Activated CD4-positive, alpha-beta T cell treated with anti-CD3 and anti-CD28 coated beads, Interleukin-2, amount 10 ng/mL, durations not matched to agents 24 days and 14 days (primary cell): ENCODE measurements at regions not wholly inside any gene's neighbourhood (a gene's known extent, or its start where the extent isn't known, plus 50 kb on each side); places are given as distances from the start of the nearest gene placed in this dataset.
A peak's percentile ranks its signal among the peaks of the same experiment; 100 is the strongest.
"Not testable (repeated sequence)": the region's sequence is repeated elsewhere in the genome, so short reads cannot be mapped to it uniquely, and the experiment has no call there.

ENCODE experiments used
- DNase-seq: peaks from one replicate; pipeline ENCODE4 v3.0.0; 2022
- H3K27ac Mint-ChIP-seq: one replicate; pipeline ENCODE4 v1.8.0; 2022; ENCODE audit warnings: mild to moderate bottlenecking, mixed read lengths
- H3K27me3 Mint-ChIP-seq: one replicate; pipeline ENCODE4 v1.8.0; 2022; ENCODE audit warnings: mixed read lengths
- H3K36me3 Mint-ChIP-seq: one replicate; pipeline ENCODE4 v1.8.0; 2022; ENCODE audit warnings: low read depth, mild to moderate bottlenecking, mixed read lengths
- H3K4me1 Mint-ChIP-seq: one replicate; pipeline ENCODE4 v1.8.0; 2021; ENCODE audit warnings: mixed read lengths
- H3K4me3 Mint-ChIP-seq: one replicate; pipeline ENCODE4 v1.8.0; 2022; ENCODE audit warnings: mild to moderate bottlenecking, moderate library complexity, mixed read lengths
- H3K9me3 Mint-ChIP-seq: one replicate; pipeline ENCODE4 v1.8.0; 2021; ENCODE audit warnings: mixed read lengths
- intact Hi-C: fragments of 100-400 bp; cut with micrococcal nuclease; formaldehyde crosslinking; loops from one replicate; pipeline ENCODE4 v1.15.1; 2023

DNA sequence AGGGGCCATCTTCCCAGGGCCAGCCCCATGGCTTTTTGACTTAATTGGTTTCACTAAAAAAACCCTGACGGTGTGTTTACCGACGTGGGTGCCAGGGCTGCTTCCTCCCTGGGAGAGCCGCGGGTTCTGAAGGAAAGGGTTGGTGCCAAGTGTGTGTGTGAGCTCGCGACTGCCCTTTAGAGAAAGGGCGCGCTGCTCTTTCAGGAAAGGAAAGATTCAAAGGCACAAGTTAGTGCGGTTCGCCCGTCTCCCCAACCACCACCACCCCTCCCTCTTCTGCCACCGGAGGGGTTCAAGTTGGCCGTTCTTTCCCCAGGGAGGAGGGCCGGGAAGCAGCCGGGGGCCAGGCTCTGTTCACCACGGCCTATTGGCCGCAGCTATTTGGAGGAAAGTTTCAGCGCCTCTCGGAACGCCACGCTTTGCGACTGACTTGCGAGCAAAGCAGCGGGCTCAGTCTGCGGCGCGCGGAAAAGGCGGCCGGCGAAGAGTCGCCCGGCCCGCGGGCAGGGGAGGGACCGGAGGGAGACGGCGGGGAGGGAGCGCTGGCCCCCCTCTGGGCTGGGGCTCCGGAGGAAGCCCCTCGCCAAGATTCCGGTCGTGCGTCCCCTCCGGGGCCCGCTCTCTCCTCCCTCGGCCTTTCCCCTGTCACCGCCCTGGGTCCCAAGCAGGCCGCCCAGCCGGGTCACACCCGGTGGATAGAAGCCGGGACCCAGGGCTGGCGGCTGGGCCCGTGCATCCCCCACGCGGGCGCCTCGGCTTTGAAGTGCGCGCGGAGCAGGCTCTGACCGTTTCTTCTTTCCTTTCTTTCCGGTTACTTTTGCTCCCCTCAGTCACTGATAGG, 165.9 kb upstream of the PPP1R3A start:
- Mint-ChIP-seq H3K36me3 (no peaks in the 10 kb centered on the region), H3K9me3 (peaks cover 4% of the 10 kb centered on the region), H3K4me1 (peaks cover 34% of the 10 kb centered on the region), H3K27ac (peak overlapping the region; percentile 69), H3K4me3 (peak overlapping the region; percentile 87), H3K27me3 (peaks cover 80% of the 10 kb centered on the region)
- peak; percentile 68 for DNase-seq
- intact Hi-C loops: loop anchor here (5.0 to 10.0 kb wide), 5 partner anchors 330 to 1828 kb away; partner anchors contain the start of gene FOXP2

DNA sequence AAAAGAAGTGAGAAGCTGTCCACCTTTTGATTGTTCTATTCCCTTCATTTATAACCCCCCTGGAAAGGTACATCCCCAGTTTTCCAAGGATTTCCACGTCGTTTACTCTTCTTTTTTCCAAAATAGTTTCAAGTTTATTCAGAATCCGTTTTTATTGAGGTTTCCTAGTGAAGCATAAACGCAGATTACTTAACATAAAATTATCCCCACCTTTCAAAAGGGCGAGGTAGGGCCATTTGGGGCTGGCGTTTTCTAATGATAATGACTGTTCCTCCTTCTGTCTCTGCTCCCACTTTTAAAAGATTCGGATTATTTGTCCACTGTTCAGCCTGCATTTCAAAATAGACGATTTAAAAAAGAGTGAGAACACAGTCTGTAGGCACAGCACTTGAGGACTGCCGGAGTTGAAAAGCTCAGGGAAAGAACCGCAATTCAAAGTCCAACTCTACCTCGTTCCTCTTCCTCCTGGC, 165.2 kb upstream of the PPP1R3A start:
- DNase-seq: no peak
- H3K27ac Mint-ChIP-seq: no peak overlapping the region
- intact Hi-C loops: loop anchor here (5.0 to 10.0 kb wide), 5 partner anchors 331 to 1828 kb away; partner anchors contain the start of gene FOXP2

DNA sequence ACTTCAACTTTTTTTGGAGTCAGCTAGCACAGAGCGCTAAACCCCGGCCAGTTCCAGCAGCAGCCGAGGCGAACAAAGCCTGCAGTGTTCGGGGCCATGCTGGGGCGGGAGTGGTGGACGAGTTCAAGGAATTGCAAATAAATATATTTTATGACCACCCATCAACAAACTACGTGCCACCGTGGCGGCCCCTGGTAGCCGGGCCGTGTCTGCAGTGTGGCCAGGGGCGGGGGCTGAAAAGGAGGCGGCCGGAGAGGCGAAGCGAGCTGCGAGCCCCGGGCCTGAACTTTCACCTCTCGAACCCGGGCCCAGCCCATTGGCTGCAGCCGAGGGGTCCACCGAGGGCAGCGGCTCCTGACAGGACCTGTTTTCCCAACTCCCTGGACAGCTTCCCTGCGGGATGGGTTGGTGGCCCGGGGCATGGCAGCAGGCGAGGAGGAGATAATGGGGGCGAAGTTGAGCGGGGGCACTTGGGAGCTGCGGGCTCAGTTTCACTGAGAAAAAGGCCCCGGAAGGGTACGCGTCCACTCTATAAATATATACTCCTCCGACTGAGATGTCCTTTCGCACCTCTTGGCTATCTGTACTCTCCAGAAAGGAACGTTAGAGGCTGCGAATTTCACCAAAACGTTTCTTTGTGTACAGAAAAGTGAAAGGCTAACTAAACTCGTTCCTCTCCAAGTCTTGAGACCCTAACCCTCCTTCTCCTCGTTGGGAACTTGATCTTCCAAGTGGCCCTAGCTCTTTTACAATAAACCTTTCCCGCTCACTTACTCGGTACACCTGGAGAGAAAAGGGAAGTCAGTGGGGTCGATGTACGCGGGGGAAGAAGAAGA, 164.6 kb upstream of the PPP1R3A start:
- peaks cover 77% of the 10 kb centered on the region for H3K27me3 Mint-ChIP-seq
- peak; percentile 56 for DNase-seq
- H3K9me3 Mint-ChIP-seq: peaks cover 4% of the 10 kb centered on the region
- H3K27ac Mint-ChIP-seq: peak overlapping the region; percentile 37
- intact Hi-C loops: loop anchor here (5.0 to 10.0 kb wide), 5 partner anchors 331 to 1829 kb away; partner anchors contain the start of gene FOXP2
- H3K4me1 Mint-ChIP-seq: peaks cover 34% of the 10 kb centered on the region
- peak overlapping the region; percentile 28 for H3K4me3 Mint-ChIP-seq
- H3K36me3 Mint-ChIP-seq: no peaks in the 10 kb centered on the region

More for the DNA sequence above, 165.2 kb upstream of the PPP1R3A start:
- Mint-ChIP-seq H3K36me3 (no peaks in the 10 kb centered on the region), H3K9me3 (peaks cover 4% of the 10 kb centered on the region), H3K4me1 (peaks cover 34% of the 10 kb centered on the region), H3K27me3 (peaks cover 81% of the 10 kb centered on the region), H3K4me3 (peak overlapping the region; percentile 73)

GRCh38 chr7:114082642-114083165, 163.9 kb upstream of the PPP1R3A start:
- H3K27me3 Mint-ChIP-seq: peaks cover 73% of the 10 kb centered on the region
- peaks cover 4% of the 10 kb centered on the region for H3K9me3 Mint-ChIP-seq
- peaks cover 33% of the 10 kb centered on the region for H3K4me1 Mint-ChIP-seq
- no peak overlapping the region for H3K27ac Mint-ChIP-seq
- peak; percentile 61 for DNase-seq
- H3K36me3 Mint-ChIP-seq: no peaks in the 10 kb centered on the region
- intact Hi-C loops: loop anchor here (5.0 to 10.0 kb wide), 5 partner anchors 332 to 1830 kb away; partner anchors contain the start of gene FOXP2
- peak overlapping the region; percentile 34 for H3K4me3 Mint-ChIP-seq

- peaks cover 67% of the 10 kb centered on the region for H3K27me3 Mint-ChIP-seq
- H3K4me3 Mint-ChIP-seq: no peak overlapping the region
- H3K4me1 Mint-ChIP-seq: peaks cover 29% of the 10 kb centered on the region
- peak; percentile 66 for DNase-seq
- no peak overlapping the region for H3K27ac Mint-ChIP-seq
- H3K36me3 Mint-ChIP-seq: no peaks in the 10 kb centered on the region
- intact Hi-C loops: loop anchor here (5.0 to 10.0 kb wide), 5 partner anchors 333 to 1830 kb away; partner anchors contain the start of gene FOXP2
- peaks cover 4% of the 10 kb centered on the region for H3K9me3 Mint-ChIP-seq
Measured at GRCh38 chr7:114081606-114082425, 163.0 kb upstream of the PPP1R3A start.

- peaks cover 37% of the 10 kb centered on the region for H3K27me3 Mint-ChIP-seq
- H3K36me3 Mint-ChIP-seq, H3K9me3 Mint-ChIP-seq, H3K27ac Mint-ChIP-seq, DNase-seq, intact Hi-C loops, H3K4me1 Mint-ChIP-seq, H3K4me3 Mint-ChIP-seq: not testable (repeated sequence)
Measured at GRCh38 chr7:114077158-114077524, 158.3 kb upstream of the PPP1R3A start.

DNA sequence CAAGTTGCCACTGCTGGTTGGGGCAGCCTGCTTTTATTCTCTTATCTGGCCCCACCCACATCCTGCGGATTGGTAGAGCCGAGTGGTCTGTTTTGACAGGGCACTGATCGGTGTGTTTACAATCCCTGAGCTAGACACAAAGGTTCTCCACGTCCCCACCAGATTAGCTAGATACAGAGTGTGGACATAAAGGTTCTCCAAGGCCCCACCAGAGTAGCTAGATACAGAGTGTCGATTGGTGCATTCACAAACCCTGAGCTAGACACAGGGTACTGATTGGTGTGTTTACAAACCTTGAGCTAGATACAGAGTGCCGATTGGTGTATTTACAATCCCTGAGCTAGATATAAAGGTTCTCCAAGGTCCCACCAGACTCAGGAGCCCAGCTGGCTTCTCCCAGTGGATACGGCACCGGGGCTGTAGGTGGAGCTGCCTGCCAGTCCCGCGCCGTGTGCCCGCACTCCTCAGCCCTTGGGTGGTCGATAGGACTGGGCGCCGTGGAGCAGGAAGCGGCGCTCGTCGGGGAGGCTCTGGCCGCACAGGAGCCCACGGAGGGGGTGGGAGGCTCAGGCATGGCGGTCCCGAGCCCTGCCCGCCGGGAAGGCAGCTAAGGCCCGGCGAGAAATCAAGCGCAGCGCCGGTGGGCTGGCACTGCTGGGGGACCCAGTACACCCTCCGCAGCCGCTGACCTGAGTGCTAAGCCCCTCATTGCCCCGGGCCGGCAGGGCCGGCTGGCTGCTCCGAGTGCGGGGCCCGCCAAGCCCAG, 157.8 kb upstream of the PPP1R3A start:
- H3K4me1 Mint-ChIP-seq, intact Hi-C loops, H3K9me3 Mint-ChIP-seq, H3K36me3 Mint-ChIP-seq, H3K27ac Mint-ChIP-seq, H3K4me3 Mint-ChIP-seq, DNase-seq: not testable (repeated sequence)
- peaks cover 34% of the 10 kb centered on the region for H3K27me3 Mint-ChIP-seq

DNA sequence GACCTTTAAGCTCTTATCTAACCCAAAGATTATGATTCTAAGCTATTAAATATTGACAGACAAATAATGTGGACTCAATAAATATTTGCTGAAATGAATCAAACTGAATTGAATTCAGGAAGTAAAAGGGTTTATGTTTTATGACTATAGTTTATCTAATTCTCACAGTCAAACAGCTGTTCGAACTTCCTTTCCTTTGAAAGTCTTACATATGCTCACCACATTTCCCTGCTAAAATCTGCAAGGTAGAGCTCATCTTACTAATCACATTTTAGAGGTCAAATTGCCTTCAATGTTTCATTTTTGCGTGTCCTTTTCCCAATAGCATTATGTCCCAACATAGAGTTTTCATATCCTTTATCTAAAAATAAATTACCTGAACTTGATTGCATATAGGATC, 154.9 kb upstream of the PPP1R3A start:
- Mint-ChIP-seq H3K36me3 (no peaks in the 10 kb centered on the region), H3K4me1 (no peaks in the 10 kb centered on the region), H3K4me3 (no peak overlapping the region), H3K9me3 (no peaks in the 10 kb centered on the region), H3K27me3 (peaks cover 14% of the 10 kb centered on the region), H3K27ac (no peak overlapping the region)
- intact Hi-C loops: no loop called here
- no peak for DNase-seq

- intact Hi-C loops: no loop called here
- Mint-ChIP-seq H3K9me3 (no peaks in the 10 kb centered on the region), H3K36me3 (no peaks in the 10 kb centered on the region), H3K4me3 (no peak overlapping the region), H3K27ac (no peak overlapping the region), H3K4me1 (no peaks in the 10 kb centered on the region), H3K27me3 (peaks cover 11% of the 10 kb centered on the region)
- DNase-seq: no peak
Measured at GRCh38 chr7:114070246-114070645, 151.4 kb upstream of the PPP1R3A start.

- H3K4me3 Mint-ChIP-seq: no peak overlapping the region
- no peak overlapping the region for H3K27ac Mint-ChIP-seq
- H3K36me3 Mint-ChIP-seq: no peaks in the 10 kb centered on the region
- no peaks in the 10 kb centered on the region for H3K27me3 Mint-ChIP-seq
- intact Hi-C loops: no loop called here
- no peaks in the 10 kb centered on the region for H3K9me3 Mint-ChIP-seq
- no peaks in the 10 kb centered on the region for H3K4me1 Mint-ChIP-seq
- no peak for DNase-seq
Measured at GRCh38 chr7:114062810-114063209, 144.0 kb upstream of the PPP1R3A start.

GRCh38 chr7:114051871-114052331, 133.1 kb upstream of the PPP1R3A start:
- Mint-ChIP-seq H3K4me3 (no peak overlapping the region), H3K9me3 (no peaks in the 10 kb centered on the region), H3K4me1 (peaks cover 6% of the 10 kb centered on the region), H3K36me3 (no peaks in the 10 kb centered on the region), H3K27me3 (no peaks in the 10 kb centered on the region), H3K27ac (no peak overlapping the region)
- no peak for DNase-seq
- intact Hi-C loops: no loop called here

DNA sequence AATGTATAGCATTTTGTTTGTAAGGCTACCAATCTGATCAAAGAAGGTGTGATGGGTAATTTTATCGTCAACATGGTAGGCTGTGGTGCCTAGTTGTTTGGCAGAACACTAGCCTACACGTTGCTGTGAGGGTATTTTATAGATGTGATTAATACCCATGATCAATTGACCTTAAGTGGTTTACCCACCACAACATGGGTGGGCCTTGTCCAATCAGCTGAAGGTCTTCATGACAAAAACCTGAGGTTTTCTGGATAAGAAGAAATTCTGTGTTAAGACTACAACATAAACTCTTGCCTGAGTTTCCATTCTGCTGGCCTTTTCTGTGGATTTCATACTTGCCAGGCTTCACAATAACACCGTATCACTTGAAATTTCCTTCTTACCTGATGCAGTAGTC, 131.8 kb upstream of the PPP1R3A start:
- no peak overlapping the region for H3K4me3 Mint-ChIP-seq
- intact Hi-C loops: no loop called here
- H3K36me3 Mint-ChIP-seq: no peaks in the 10 kb centered on the region
- no peak overlapping the region for H3K27ac Mint-ChIP-seq
- no peaks in the 10 kb centered on the region for H3K27me3 Mint-ChIP-seq
- DNase-seq: no peak
- peaks cover 6% of the 10 kb centered on the region for H3K4me1 Mint-ChIP-seq
- no peaks in the 10 kb centered on the region for H3K9me3 Mint-ChIP-seq
